Left kidney (tissue), 1 donor: ENCODE measurements at regions not wholly inside any gene's neighbourhood (a gene's known extent, or its start where the extent isn't known, plus 50 kb on each side); places are given as distances from the start of the nearest gene placed in this dataset.

ENCODE experiments used
- DNase-seq: peaks from one replicate; pipeline ENCODE4 v3.0.0-alpha.2; 2013

DNA sequence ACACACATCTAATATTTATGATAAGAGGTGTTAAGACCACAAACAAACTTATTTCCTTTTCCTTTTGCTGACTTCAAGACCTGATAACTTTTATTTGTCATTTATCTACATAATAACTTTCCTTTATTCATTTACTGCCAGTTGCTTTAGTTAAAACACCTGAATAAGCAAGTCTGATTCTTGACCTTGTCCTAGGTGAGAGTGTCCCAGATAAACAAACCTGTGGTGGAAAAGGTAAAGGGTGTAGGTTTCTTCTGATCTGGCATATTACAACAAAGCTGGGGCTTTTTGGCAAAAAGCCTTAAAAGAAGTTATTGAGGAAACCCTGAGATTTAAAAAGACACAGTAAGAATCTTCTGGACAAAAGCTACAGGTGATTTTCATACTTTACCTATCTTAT is 191.5 kb downstream of the ZBBX start:
- no peak for DNase-seq

DNA sequence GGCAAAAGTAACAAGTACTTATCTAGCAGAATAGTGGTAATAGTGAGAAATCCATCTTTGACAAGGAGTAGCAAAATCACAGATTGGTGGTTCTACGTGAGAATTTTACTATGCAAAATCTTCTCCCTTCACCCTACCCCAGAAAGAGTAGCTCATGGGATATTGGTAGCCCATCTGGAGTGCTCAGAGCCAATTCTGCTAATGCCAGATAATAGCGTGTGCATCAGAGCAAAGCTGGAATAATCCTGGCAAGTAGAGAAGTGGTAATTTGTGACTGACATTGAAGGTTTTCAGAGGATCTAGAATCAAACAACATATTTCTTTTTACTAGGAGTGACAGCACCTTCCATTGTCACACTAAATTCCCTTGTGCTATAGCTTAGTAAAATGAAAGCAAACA is 192.9 kb downstream of the ZBBX start:
- no peak for DNase-seq

DNA sequence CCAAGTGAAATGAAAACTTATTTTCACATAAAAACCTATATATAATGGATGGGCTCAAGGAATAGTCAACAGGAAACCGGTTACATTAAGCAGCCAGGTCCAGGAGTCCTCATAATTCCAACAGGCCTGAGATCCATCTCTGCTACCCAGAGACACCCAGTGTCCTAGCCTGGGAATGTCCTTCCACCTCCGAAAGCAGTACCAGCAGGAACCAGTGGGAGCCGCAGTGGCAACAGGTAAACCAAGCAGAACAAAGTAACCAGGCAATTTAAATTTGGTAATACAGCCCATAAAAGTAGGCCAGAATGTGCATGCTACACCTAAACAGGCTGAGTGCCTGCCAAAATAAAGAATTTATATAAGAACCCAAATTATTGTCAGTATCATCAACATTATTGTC is 195.6 kb downstream of the ZBBX start:
- no peak for DNase-seq

DNA sequence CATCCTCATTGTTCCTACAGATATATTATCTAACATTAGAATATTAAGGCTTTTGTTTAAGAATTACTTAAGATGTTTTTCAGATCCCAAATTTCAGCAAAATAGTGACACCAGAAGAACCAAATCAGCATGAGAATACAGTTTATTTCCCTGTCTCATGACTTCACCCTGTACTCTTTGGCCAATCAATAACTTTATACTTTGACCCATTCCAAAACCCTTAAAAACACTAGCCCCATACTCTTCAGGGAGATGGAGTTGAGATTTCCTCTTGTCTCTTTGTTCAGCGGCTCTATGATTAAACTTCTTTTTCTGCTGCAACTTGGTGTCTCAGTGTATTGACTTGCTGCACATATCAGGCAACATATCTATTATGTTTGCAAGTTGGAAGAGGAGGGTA is 207.7 kb downstream of the ZBBX start:
- no peak for DNase-seq

DNA sequence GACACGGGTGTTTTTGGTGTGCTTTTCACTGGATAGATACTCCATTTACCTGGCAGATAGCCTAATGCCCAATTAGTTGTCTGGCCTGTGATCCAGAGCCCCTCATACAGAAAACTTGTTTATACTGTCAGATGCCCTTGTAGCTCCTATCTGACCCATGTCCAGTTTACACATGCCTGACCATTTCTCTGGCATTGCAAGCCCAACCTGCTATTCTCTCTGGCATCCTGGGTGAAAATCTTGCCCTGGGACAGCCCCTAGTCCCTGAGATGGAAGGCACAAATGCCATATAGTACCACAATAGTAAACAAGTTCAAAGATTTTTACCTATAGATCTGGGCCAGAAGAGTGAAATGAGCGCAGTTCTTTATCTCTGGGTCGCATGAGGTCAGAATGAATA is 212.6 kb downstream of the ZBBX start:
- no peak for DNase-seq

DNA sequence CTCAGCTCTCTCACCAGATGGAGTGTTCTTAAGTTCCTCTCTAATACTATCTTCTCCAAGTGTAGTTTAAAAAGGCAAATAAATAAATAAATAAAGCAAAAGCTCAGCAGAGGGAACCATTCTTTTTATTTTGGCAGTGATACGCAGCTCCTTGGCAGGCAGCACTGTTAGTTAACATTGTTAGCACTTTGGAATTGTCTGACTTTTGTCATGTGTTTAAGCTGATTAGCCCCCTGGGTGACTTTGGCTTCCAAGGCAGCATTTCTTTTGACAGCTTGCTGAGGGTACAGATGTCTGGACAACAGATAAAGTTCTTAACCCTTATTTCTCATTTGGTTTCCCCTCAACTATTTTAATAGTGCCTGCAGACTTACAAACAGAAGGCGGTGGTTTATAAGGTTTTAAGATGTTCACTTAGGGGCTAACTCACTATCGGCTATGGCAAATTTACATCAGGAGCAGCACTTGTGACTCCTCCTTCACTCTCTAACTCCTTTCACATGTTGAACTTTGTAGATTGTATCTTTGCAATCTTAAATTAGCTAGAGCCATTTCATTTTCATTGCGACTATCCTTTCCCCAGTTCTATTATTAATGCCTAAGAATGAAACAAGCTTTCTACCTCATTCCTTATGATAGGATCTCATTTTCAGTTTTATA is 213.4 kb downstream of the ZBBX start:
- DNase-seq, result no peak

DNA sequence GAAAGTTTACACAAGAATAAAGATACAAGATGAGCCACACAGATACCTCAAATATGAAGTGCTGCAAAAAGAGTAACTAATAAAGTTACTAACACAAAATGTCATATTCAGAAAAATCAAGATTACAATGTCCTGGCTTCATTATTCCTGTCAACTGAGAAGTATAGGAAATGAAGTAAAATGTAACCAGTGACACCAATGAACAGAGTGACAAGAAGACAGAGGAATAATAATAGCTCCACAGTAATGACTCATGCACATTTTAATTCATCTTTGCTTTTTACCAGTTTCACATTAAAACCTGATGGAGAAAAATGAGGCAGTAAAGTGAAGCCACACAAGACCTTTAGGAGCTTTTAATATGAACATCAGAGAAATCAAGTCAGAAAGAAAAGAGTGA is 214.1 kb downstream of the ZBBX start:
- no peak for DNase-seq

DNA sequence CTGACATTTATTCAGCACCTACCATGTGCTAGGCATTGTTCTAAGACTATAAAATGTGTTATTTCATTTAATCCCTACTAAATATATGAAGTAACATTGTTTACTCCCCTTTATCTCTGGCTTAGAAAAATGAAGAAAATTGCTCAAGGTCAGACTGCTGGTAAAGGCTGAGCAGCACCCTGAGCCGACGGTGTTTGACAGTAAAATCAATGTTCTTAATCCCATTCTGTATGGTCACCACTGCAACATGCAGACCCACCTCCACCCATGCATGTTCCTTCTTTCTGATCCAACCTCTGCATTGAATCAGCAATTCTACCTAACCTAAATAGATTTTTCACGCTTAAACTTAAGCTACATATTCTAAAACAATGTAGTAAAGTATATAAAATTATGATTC is 216.5 kb downstream of the ZBBX start:
- no peak for DNase-seq

DNA sequence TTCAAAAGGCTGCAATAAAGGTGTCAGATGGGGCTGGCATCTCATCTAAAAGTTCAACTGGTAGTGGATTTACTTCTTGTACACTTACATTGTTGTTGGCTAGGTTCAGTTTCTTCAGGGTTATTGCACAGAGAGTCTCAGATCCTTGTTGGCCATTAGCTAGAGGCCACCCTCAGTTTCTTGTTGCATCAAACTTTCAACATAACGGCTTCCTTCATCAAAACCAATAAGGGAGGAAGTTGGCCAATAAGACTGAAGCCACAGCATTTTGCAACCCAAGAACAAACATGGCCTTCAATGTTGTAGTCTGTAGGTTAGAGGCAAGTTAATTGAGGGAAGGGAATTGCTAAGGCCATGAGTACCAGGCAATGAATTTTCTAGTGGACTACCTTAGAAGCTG is 218.0 kb downstream of the ZBBX start:
- DNase-seq, result no peak

DNA sequence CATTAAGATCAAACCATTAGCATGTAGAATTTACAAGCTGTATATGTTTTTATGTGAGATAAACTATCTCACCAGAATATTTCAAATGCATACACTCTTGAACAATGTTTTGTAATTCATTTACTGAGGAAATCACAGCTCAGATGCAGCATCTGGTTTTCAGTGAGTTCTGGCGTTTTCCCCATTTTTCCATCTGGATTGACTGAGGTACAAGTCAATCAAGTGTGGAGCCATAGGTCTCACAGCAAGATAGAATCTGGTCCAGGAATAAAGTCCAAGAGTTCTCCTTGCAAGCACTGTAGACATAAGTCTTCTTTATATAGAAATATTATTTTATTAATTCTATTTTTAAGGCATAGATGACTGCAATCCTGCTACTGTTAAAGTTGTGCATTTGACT is 219.3 kb downstream of the ZBBX start:
- DNase-seq, result no peak

DNA sequence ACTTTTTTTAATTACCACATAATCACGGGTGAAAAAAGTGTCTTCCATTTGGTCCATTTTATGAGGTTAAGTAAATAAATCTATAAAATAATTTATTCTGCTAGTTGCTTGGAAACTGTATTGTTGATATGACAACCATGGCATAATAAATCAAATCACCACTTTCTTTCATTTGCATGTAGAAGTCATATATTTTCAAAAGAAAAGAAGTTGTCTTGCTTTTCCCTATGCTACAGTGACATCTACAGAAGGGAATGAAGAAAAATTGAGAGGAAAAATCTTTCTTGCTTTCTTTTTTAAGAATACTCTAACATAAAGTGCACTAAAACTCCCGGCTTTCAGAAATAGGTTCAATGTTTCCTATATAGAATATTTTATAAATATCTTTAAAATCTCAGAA is 228.5 kb downstream of the ZBBX start:
- no peak for DNase-seq

DNA sequence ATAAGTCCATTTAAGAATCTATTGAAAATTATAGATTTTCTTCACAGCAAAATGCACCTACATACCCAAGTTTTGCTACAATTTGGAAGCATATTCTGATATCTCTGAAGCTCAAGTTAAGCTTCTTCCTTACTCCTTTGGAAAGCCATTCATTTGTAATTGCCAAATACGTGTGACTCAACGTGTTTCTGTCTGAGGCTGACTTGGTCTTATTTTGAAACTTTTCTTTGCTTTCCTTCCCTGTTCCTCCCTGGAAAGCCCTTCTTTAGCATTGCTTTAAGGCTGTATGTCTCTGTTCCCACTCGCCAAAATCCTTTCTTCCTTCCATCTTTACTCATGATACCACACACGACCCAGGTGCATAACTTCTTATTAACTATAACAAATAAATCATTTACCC is 232.0 kb downstream of the ZBBX start:
- DNase-seq, result no peak

DNA sequence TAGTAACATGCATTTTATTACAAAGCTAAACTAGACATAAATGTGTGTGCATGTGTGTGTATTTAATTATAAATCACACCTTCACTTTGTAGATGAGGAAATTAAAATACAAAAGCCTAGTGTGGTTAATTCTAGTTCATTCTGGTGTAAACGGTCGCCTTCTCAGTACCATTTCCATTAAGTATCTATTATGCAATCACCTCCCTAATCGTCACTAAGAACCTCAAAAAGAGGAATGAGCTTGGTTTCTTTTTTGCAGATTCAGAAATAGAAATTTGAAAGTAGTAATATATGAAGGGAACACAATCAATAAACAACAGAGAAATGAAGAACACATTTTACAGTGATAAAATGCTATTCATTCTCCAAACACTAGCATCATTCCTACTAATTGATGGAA is 233.2 kb downstream of the ZBBX start:
- DNase-seq, result no peak

DNA sequence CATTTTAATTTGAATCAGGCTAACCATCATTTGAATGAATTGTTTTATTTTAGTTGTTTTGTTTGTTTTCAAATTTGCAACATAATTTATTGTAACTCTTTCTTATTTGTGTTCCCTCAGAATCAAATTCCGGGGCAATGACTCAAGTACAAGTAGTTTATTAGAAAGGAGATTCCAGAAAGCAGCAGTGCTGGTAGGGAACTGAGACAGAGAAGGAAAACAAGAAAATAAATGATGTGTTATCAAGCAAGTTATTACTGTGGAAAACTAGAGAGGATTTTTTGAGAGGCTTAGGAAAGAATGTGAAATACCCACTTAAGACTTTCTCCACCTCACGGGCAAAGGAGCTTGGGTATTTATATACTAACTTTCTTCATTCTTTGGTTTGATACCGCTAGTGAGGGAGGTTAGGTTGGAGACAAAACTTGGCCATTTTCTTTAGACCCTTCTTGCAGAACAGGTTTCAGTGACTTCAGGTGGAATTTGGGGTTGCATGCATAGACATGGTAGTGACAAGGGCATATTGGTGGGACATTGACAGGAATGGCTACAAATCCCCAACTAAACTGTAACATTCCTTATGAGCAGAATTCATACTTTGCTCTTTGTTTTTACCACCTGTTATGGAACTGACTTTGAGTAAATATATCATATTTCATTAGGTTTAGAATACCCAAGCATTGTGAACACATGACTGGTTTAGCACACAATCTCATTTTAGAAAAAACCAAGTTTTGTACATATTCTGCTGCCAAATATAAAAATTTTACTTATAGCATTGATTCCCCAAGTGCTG is 254.3 kb downstream of the ZBBX start:
- no peak for DNase-seq

DNA sequence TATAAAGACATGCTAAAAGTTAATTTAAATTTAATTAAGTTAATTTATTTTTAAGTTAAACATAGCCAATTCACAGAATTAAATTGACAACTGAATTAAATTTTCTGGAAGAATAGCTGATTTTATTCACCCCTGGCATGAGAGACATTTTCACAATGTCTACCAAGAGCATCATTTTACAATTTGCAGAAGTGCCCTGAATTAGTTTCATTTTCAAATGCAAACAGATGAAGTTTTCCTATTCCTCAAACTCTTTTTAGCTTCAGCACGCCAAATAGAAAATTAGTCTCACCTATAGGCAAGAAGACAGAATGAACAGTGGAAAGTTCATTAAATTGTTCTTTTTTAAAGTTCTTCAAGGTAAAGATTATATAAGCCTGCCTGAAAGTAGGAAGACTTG is 259.3 kb downstream of the ZBBX start:
- no peak for DNase-seq

DNA sequence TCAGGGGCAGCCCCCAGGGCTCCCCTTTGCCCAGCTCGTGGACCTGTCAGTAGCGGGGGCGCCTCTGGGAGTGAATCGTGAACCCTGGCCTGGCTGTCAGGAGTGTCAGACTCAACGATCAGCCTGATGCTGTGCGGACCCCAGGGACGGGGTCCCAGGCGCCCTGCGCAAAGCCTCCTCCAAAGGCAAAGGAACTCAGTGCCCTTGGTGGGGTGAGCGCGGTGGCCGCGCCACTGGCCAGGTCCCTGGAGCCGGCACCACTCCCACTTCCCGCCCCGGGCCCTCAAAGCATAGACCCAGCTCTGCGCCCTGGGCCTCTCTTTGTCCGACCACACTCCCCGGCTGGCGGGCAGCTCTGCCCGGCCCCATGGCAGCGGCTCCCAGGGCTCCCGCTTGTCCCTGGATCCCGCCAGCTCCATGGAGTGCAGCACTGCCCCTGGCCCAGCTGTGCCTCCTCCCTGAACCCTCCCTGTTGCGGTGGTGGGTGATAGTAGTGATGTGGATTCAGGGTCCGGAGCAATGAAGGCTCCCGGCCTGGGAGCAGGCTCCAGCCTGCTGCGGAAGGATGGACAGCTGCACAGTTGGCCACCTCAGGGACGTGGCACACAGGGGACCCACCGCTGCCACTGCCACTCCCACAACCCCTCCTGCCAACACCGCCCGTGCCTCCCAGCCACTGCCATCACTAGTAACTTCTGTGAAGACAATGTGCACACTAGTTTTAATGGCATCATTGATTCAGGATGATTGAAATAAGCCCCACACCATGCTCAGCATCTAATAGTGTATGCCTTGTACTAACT is 263.8 kb downstream of the ZBBX start:
- DNase-seq, result no peak

DNA sequence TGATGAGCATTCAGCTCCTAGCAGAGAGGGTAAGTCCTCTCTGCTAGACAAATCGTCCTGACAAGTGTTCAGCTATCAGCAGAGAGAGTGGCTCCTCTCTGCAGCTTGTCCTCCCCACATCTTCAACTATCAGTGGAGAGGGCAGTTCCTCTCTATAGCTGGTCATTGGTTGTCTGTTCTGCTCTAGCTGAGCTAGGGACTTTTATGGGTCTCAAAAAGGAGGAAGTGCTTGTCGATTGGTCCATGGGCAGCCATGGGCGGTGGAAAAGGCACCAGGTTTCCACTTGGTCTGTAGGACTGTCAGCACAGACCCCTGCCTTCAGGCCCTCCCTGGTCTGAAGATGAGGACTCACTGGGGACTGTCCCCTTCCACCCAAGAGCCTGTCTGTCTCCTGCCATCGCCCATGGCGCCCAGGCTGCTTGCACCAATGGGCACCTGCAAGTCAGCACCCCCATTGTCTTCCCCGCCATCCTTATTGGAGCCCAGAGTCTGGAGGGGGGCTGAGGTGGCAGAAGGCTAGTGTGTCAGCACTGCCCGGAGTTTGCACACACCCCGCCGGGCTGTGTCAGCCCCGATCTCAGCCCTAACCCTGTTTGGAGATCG is 264.7 kb downstream of the ZBBX start:
- no peak for DNase-seq

DNA sequence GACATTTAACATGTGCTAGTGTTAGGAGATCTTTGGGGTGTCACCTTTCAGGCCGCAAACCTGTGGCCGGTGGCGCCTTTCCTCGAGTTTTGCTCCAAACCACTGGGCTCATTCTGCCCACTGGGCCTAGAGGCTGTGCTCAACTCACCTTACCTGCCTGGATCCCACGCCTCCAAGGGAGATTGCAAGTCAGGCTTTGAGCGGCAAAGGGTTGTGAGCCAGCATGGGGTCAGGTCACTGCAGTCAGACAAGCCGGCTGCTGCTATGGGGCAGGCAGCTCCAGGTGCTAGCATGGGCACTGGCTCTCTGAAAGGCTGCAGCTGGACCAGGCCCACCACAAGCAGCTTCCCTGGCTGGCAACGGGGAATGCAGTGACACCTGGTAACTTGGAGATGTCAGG is 265.5 kb downstream of the ZBBX start:
- no peak for DNase-seq

DNA sequence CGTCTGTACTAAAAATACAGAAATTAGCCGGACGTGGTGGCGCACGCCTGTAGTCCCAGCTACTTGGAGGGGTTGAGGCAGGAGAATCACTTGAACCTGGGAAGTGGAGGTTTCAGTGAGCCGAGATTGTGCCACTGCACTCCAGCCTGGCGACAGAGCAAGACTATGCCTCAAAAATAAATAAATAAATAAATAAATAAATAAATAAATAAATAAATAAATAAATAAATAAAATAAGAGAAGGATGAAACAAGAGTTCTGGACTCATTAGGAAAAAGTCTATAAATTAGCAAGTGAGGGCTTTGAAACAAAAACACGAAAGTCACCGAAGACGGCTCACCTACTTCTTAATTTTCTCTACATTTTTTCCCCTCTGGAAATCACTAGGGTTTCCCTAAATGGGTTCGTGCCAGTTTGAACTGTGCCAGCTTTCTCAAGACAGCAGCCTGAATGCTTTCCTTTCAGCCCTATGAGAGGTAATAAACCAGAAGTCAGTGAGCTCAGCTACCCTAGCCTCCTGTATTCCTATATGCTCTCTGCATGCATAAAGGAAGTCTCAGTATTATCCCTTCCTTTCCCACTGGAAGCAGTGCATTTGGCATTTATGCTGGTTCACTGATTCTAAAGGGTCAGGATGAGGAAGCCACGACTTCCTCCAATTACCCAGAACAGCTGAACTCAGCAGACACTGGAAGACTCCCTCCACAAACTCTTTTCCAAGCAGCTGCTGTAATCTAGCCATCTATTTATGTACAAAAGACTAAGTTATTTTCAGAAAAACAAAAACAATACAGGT is 266.9 kb downstream of the ZBBX start:
- no peak for DNase-seq

DNA sequence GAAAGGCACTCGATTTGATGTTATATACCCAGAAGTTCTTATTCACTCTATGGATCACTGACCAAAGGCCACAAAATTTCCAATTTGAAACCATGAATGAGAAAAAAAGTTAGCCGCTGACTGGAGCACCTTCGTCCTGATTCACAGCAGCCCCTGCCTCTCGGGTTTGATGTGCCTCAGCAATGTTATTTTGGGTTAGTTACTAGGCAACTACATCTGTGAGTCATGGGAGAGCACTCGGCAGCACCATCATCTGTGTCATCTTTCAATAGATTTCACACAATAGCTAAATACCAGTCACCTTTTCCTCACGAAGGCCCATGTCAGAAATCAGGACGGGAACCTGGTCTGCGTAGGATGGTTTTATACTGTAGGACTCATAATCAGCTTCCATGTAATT is 269.2 kb downstream of the ZBBX start:
- no peak for DNase-seq

DNA sequence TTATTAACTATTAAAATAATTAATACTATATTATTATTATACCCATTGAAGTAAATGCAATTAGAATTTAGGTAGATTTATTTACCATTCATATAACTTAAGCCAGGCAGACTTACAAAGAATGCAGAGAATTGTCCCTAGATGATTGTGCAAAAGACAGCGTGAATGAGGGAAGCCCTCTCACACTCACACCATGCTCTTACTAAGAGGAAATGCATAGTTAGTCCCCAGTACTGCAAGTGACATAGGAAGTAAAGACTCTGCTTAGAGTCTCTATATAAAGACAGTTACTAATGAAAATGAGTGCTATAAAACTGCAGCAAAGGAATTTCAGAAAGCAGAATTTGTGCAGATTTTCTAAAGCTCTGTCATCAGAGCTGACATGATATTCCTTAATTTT is 270.4 kb downstream of the ZBBX start:
- no peak for DNase-seq

DNA sequence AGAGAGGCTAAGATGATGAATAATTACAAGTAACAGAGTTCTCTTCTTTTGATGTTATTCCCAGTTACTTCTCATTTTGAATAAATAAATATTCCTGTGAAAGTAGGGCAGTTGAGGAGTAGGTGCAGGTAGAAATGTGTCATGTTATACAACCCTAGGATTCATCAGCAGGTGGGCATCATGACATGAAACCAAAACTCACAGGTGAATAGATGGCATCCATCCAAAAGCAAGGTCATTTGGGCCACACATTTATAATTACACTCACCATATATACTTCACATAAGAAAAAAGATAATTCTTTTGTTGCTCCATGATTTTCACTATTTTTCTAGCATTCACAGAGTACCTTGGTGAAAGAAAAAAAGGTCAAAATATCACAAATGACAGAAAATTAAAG is 273.6 kb downstream of the ZBBX start:
- DNase-seq, result no peak
